ENCODE measurements at regions not wholly inside any gene's neighbourhood (a gene's known extent, or its start where the extent isn't known, plus 50 kb on each side); places are given as distances from the start of the nearest gene placed in this dataset.
"Not testable (repeated sequence)": the region's sequence is repeated elsewhere in the genome, so short reads cannot be mapped to it uniquely, and the experiment has no call there.

DNA sequence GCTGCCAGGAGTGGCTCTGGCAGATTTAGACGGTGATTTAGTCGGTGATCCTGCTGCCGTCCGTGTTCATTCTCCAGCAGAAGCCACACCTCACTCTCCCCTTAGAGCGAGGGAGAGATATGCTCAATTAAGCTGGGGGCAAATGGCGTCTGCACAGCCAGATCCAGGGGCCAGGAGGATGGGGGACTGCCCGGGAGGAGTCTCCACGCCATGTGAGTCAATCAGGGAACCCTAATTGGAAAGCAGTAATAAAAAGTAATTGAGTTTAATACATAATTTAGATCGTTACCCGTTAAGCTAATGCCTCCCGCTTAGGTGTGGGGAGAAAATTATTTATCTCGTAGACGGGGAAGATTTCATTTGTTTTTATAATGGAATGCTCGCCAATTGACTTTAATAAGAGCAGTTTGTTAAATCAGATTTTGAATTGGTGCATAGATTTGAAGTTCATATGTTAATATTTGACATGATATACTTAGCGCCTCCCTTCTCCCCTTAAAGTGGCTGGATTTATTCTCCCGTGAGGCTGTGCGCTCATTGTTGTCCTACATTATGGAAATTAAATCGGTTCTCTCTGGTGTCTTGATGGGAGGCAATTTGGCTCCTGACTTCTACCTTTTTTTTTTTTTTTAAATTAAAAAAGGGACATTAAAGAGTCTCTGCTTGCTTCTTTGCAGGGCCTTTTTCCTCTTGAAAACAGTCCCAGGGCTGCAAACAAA, 104.9 kb upstream of the C14orf180 start:
- DNase-seq (ENCODE audit: low read depth in 2 of 3, low spot score in 1 of 3), result no peak

DNA sequence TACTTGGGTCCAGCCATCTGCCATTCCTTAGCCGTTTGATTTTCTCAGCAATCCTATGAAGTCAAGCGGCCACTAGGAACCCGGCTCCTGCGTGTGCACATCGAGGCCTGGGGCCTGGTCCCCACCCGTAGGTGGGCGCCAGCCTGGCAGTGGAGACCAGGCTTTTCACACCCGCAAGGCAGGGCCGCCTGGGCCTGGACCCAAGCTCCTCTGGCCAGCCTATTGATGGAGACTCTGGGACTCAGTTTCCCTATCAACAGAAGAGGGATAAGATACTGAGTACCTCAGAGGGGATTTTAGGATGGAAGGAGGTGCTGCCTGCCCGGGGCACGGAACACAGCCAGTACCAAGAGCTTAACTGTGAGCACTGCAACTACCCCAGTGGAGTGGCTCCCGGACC, 104.3 kb upstream of the C14orf180 start:
- DNase-seq (ENCODE audit: low read depth in 2 of 3, low spot score in 1 of 3), result no peak

DNA sequence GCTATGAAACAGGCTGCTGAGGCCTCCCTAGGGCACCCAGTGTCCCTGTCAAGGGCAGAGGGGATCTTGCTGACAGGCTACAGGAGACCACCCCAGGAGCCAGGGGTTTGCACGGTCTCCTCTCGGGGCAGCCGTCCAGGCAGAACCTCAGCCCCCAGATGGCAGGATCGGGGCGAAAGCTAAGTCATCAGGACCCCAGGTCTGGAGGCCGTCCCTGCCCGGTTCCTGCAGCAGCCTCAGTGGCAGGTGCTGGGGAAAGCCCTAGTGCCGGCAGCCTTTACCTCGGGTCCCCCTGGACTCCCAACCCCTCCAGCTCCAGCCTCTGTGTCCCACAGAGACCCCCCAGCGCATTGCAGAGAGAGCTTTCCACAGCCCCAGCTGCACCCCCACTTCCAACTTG, 103.8 kb upstream of the C14orf180 start:
- DNase-seq (ENCODE audit: low read depth in 2 of 3, low spot score in 1 of 3), result no peak

DNA sequence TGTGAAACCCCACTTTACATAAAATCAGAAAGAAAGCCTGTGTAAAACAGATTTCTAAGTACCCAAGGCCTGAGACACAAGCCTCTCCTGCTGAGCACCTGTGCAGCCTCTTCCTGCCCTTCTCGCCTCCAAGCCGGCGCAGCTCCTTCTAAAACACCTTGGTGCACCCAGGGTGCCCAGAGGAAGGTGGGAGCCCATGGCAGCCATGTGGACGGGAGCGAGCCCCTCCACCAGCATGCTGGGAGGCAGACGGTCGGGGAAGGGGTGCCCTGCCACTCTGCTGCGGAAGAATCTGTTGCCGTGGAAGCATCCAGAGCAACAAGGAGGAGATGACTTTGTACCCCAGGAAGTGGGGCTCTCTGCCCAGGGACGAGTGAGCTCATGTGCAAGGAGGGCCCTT, 103.1 kb upstream of the C14orf180 start:
- no peak for DNase-seq (ENCODE audit: low read depth in 2 of 3, low spot score in 1 of 3)

DNA sequence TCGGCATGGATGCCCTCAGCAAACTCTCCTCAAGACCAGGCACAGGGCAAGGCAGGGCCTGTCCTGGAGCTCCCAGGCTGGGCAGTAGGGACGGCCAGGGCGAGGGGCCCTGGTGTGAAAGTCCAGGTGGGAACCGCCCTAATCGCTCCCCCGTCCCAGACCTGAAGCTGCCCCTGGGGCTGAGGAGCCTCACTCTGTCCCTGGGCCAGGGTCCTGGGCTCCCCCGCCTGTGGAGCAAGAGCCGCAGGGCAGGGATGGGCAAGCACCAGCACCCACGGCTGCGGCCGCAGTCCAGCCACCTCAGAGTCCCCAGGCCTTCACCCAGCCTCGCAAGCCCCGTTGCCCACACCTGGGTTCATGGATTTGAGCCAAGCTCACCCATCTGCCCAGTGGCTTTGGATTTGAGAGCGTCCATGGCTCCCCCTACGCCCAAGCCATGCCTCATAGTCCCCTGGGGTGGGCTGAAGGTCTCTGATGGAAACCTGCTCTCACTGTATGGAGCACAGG, 102.4 kb upstream of the C14orf180 start:
- no peak for DNase-seq (ENCODE audit: low read depth in 2 of 3, low spot score in 1 of 3)

DNA sequence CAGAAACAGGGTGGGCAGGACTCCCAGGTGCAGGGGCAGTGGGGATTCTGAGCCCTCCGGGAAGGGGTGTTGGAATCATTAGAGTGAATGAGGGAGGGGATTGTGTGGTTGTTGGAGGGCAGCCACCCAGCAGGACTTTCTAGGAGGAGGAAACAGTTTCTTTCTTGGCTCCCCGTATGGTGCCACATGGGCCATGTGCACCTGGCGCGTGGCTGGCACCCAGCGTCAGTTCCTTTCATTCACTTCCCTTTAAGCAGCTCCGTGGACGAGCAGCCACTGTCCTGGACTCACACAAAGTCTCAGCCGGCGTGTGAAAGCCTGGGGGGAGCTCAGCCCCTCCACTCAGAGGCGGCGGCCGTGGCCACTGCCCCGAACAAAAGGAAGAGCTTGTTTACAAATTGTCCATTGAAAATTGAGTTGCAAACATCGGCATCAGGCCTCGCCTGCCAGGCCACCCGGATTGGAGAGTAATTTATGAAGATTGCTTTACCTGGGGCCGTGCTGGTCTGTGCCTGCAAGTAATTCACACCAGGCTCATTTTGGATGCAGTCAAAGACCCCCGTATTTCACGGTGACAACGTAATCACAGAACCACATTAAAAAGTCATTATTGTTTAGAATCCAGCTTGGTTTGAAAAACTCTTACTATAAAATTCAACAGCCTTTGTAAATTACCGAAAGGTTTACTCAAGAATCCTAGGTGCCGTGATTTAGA, 101.7 kb upstream of the C14orf180 start:
- DNase-seq (ENCODE audit: low read depth in 2 of 3, low spot score in 1 of 3), result no peak

DNA sequence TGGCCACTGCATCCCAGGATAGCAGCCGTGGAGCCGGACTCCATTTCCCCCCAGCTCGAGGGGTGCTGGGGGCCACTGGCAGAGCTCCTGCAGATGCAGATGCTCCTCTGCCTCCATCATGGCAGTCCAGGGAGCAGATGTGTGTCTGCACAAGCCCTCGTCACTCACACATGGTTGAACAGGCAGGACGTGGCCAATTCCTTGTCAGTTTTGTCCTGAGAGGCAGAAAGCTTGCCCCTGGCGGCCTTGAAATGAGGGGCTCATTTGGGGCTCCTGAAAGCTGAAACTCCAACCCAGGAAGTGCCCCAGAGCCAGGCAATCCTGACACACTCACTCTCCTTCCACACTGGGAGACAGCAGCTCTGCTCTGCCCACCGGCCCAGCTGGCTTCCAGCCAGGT, 100.9 kb upstream of the C14orf180 start:
- DNase-seq (ENCODE audit: low read depth in 2 of 3, low spot score in 1 of 3), result no peak

DNA sequence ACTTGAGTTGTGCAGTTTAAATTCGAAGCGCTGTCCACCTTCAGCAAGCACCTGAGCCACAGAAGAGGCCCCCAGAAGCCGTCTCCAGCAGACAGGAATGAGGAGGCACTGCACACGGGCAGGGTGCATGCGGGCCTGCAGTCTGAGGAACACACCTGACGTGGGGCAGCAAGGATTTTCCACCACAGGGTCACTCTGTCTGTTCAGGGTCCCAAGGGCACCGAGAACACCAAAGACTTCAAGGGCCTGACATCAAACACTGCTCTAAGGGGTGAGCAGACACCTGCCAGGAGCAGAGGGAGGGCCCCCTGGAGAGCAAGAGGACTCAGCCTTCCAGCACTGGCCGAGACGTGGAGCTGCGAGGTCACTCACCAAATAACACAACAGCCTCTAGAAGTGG, 99.7 kb upstream of the C14orf180 start:
- no peak for DNase-seq (ENCODE audit: low read depth in 2 of 3, low spot score in 1 of 3)

DNA sequence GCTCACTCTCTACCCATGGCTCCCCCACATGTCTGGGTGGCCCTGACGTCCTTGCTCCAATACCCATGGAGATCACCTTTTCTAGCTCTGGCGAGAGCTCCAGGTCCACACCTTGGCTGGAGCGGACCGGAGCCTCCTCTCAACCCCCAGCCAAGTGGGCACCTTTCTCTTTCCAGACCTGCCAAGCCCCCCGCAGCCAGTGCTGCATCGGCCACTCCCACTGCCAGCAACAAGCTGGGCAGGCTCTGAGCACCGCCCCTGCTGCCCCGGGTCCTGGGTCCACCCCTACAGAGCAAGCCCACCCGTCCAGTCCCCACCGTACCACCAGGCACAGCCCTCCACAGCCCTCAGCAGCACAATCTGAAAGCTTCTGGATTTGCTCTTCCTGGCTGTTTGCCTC, 98.2 kb upstream of the C14orf180 start:
- DNase-seq (ENCODE audit: low read depth in 2 of 3, low spot score in 1 of 3), result no peak

DNA sequence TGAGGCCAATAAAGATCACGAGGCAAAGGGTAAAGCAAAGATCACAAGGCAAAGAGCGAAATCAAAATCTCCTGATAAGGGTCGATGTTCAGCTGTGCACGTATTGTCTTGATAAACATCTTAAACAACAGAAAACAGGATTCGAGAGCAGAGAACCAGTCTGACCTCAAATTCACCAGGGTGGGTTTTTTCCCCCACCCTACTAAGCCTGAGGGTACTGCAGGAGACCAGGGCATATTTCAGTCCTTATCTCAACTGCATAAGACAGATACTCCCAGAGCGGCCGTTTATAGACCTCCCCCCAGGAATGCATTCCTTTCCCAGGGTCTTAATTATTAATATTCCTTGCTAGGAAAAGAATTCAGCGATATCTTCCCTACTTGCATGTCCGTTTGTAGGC, 97.5 kb upstream of the C14orf180 start:
- DNase-seq (ENCODE audit: low read depth in 2 of 3, low spot score in 1 of 3), result not testable (repeated sequence)

DNA sequence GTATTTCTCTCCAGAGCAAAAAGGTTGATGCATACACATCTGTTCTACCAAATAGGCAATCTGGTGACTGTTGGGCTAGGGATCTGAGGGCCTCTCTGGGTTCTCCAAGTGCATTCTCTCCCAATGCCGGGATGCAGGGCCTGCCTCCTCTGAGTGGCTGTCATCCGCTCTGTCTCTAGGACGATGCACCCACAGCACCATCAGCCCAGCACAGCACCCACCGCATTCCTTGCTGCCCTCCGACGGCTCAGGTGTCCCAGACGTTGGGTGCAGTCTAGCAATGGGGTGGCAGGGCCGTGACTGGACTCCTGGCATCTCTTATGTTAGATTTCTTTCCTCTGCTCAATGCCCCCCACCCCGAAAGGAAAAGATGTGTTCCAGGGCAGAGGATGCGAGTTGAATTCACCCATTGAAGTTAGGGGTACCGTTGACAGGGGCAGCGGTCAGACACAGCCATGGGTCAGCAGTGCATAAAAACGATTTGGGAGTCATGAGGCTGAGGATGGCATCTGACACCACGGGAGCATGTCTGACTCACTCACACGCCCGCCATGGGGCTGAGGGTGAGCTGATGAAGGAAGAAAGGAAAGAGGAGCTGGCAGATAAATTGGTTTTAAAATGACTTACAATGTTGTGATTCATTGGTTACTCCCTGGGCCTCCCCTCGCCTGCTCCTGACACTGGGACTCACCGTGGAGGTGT, 93.2 kb upstream of the C14orf180 start:
- DNase-seq (ENCODE audit: low read depth in 2 of 3, low spot score in 1 of 3), result no peak

DNA sequence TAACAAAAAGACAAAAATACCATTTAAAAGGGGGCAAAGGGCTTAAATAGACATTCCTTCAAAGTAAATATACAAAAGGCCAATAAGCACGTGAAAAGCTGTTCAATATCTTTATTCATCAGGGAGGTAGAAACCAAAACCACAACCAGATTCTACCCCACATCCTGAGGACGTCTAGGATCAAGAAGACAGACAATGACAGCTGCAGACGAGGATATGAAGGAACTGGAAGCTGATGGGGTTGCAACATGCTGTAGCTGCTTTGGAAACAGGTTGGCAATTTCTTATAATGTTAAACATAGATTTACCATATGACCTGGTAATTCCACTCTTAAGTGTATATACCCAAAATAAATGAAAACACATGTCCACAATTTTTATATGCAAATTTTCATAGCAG, 85.1 kb upstream of the C14orf180 start:
- DNase-seq (ENCODE audit: low read depth in 2 of 3, low spot score in 1 of 3), result no peak

DNA sequence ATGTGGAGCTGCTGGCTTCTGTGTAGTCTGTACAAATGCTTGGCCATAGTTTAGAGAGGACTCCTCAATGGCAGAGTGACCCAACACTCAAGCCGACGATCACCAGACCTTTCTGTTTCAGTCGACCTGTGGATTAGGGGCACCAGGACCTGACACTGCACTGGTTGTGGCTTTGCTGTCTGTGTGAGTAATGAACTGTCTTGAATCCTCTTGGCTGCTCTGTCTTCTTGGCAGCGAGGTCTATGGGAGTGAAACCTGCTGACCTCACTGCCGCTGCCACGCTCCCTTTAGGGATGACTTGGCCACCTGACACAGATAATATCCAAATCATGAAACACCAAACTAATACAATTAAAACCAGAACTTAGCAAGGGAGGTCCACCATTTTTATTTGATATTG, 83.5 kb upstream of the C14orf180 start:
- no peak for DNase-seq (ENCODE audit: low read depth in 2 of 3, low spot score in 1 of 3)

DNA sequence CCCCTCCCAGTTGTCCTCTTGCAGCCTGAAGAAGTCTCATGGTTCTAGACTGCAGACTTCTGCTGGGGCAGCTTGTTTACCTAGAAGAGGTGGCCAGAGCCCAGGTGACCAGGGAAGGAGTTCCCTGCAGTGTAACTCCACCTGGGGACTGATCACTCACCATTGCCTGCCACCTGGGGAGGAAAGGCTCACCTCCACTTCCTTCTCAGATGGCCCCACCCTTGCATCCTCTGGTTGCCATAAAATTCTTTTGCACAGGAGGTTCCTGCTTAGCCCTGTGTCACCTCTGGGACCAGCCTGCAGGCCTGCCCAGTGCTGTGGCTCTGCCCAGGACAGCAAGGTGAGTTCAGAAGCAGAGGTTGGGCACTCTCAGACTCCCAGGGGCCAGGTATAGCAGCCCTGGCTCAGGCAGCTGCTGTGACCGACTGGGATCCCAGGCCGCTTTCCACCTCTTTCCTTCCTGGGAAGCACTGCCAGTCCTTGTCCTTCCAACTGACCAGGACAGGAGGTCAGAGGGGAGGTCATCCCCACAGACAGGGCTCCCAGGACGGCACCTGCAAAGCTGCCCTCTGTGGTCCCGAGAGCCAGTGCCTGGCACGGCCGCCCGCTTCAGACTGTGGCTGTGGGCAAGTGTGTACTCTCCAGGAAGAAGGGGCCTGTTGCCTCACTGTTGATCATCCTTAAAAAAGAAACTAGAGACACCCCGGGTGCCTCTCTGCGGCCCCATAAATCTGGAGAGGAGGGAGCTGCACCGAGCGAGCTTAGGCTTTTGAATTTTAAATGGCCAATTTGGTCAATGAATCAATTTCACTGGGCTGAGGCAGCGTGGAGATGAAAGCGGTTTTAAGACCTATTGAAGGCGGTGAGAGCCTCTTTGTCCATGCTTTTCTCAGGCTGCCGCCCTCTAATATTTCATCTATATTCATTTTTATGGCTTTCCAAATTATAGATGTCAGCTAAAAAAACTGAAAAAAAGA, 79.5 kb upstream of the C14orf180 start:
- DNase-seq (ENCODE audit: low read depth in 2 of 3, low spot score in 1 of 3), result no peak

DNA sequence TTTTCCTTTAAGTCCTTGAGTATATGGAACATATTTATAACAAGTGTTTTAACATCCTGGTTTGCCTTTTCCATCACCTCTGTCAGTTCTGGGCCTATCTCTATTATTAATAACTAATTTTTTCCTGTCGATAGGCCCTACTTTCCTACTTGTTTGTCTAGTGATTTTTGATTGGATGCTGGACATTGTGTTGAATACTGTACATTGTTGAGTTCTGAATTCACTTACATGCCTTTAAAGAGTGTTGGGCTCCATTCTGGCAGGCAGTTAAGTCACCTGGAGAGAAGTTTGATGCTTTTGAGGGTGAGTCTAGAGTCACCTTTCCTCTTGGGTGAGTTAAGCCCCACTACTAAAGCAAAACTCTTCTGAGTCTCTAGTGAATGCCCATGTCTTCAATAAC, 77.5 kb upstream of the C14orf180 start:
- DNase-seq (ENCODE audit: low read depth in 2 of 3, low spot score in 1 of 3), result no peak

DNA sequence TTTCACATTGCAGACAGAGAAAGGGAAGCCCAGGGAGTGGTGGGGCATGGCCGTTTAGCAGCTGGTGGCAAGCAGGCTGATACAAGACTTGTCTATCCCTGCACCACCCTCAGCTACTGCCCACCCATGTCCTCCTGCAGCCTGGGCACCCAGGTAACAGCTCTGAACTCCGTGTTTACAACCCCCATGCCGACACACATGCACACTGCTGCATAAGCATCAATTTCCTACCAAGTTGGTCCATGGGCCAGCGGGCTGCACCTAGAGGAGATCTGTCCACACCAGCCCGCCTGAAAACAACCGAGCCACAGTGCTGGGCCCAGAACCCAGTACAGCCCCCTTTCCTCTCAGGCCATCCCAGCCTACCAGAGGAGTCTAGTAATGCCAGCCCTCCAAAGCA, 75.9 kb upstream of the C14orf180 start:
- no peak for DNase-seq (ENCODE audit: low read depth in 2 of 3, low spot score in 1 of 3)

DNA sequence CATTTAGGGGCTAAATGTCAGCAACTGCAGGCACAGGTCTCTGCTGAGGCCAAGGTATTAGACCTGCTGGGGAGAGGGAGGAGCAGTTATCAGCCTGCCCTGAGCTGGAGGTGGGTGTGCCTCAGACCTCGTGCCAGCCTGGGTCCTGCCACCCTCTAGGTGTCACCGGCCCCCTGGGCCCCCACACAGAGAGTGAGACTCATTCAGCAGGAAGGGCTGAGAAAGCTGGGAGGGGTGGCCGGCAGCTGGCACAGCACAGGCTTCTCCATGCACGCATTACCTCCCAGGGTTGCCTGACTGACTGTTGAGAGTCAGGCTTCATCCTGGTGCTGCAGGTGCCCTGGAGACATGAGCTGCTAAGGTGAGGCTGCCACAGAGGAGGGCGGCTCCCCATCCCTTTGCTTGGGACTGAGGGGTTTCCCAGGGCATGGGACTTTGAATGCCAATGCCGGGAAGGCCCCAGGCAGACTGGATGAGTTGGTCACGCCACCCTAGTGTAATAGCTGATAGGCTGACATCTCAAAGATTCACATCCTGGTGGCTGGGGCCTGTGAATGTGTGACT, 75.3 kb upstream of the C14orf180 start:
- DNase-seq (ENCODE audit: low read depth in 2 of 3, low spot score in 1 of 3), result no peak

DNA sequence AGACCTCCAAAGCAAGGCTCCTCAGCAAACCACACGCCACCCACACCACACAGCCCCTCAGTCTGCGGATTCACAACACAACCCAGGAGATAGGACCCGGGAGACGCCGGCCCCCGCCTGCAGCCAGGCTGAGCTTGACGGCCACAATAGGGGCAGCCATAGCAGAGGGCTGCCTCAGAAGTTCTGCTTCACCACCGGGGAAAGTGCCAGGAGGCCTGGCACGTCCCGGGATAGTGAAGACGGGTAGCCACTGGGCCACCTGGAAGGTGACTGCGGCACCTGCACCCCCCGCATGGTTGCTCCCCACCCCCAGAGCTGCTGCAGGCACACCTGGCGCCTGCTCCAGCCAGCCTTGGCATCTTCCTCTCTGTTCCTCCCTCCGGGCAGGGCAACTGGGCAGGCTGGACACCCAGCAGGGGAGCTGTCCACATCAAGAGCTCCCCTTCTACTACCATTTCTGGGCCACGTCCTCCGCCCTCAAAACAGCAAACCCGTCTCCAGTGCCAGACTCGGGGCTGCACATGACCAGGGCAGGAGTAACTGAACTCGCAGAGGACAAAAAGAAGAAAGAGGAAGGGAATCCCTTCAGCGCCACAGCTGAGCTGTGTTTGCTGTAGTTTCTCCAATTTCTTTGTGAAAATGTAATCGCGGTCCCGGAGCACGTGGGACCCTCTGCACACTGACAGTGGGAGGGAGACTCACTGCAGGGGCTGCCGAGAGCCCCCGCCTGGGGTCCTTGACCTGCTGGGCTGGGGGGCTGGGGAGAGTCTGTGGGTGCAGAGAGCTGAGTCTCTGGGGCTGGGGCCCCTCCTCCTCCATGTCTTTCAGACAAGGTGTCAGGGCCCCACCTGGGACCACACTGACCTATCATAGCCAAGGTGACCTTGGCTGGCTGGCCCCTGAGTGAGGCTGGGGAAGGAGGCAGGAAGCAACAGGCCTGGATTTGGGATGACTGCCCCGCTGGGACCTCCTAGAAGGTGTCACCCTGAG, 74.2 kb upstream of the C14orf180 start:
- DNase-seq (ENCODE audit: low read depth in 2 of 3, low spot score in 1 of 3), result no peak

DNA sequence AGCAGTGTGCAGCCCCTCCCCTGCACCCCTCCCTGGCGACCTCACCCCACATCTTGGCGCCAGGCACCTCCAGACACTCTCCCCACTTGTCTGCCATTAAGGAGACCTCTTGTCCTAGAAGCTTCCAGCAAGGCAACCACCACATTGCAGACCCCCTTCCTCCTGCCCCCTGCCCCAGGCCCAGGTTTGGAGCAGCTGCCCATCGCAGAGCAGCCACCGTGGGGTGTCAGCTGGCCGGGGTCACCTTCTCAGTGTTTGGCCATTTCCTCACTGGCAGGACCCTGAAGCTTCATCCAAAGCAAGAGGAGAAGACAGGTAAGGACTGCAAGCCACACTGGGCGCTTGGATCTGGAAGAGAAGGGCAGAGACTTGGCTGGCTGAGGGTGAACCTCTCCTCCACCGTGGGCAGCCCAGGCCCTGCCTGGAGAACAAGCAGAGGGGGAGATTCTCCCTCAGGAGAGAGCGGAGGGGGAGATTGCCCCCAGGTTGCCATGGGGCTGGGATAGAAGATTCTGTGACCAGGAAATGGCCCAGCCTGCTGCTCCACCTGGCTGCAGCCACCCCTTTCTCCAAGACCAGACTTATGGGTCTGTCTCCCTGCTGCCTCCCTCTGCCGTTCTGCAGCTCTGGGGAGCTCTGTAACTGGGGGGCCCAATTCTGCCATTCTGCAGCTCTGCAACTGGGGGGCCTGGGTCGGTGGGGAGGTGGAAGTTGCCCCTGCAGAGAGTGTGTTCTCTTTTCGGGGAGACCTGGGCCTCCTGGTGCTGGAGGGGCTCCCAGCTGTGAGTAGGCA, 72.9 kb upstream of the C14orf180 start:
- no peak for DNase-seq (ENCODE audit: low read depth in 2 of 3, low spot score in 1 of 3)

All from stimulated activated CD4-positive, alpha-beta T cell treated with anti-CD3 and anti-CD28 coated beads, Interleukin-12 subunit alpha, Interleukin-12 subunit beta, amount 100 ng/mL, for 48 hours (primary cell).